IMR-90 (cell line): ENCODE measurements at regions not wholly inside any gene's neighbourhood (a gene's known extent, or its start where the extent isn't known, plus 50 kb on each side); places are given as distances from the start of the nearest gene placed in this dataset.
"Not testable (repeated sequence)": the region's sequence is repeated elsewhere in the genome, so short reads cannot be mapped to it uniquely, and the experiment has no call there.

ENCODE experiments used
- ATAC-seq: fragments of 200-7000 bp; cut with Tn5 transposase; 2 replicates; pipeline ENCODE4 v1.9.1; 2020; ENCODE audit warnings: low read depth, mild to moderate bottlenecking, moderate library complexity
- BruUV-seq: library from RNA; stranded (reverse); fragments of 400-500 nt; replicated peaks from 2 replicates; lab custom pipeline; 2021; lab: Mats Ljungman, UMichigan
- CTCF ChIA-PET: fragments of 300-600 bp; formaldehyde crosslinking; extraction: SDS; loops from one replicate; lab custom pipeline; 2021; ENCODE audit warnings: antibody characterized with exemption; lab: Yijun Ruan, JAX
- POLR2A ChIA-PET: fragments of 300-600 bp; sonication (Branson Sonifier 250); formaldehyde crosslinking; loops from one replicate; lab custom pipeline; 2022; ENCODE audit warnings: antibody characterized with exemption; ENCODE audit not compliant: unreplicated experiment; lab: Charles Lee
- DNase-seq: peaks from one replicate; pipeline ENCODE4 v3.0.0; 2013
- H2AFZ ChIP-seq: replicated peaks from 2 replicates; pipeline ENCODE3; 2013; ENCODE audit warnings: low read length, mild to moderate bottlenecking; ENCODE audit not compliant: poor library complexity
- H2AK5ac ChIP-seq: 2 replicates; pipeline ENCODE4 v1.6.1; 2013; ENCODE audit warnings: low read depth, low read length, inconsistent platforms
- H2AK9ac ChIP-seq: replicated peaks from 2 replicates; pipeline ENCODE3; 2013; ENCODE audit warnings: mild to moderate bottlenecking, low read depth, low read length, moderate library complexity; ENCODE audit not compliant: poor library complexity
- H2BK120ac ChIP-seq: 2 replicates; pipeline ENCODE4 v1.6.1; 2013; ENCODE audit warnings: low read depth, low read length, inconsistent platforms
- H2BK15ac ChIP-seq: 3 replicates; pipeline ENCODE4 v1.6.1; 2013; ENCODE audit warnings: low read depth, low read length, inconsistent platforms
- H2BK20ac ChIP-seq: 2 replicates; pipeline ENCODE4 v1.6.1; 2013; ENCODE audit warnings: low read depth, mild to moderate bottlenecking, inconsistent platforms, low read length, moderate library complexity
- H2BK5ac ChIP-seq: 2 replicates; pipeline ENCODE4 v1.6.1; 2013; ENCODE audit warnings: mild to moderate bottlenecking, low read depth, low read length, inconsistent platforms; ENCODE audit not compliant: poor library complexity, severe bottlenecking
- H3K14ac ChIP-seq: replicated peaks from 2 replicates; pipeline ENCODE4 v1.6.1; 2013; ENCODE audit warnings: low read depth, low read length, inconsistent platforms
- H3K18ac ChIP-seq: 2 replicates; pipeline ENCODE4 v1.6.1; 2013; ENCODE audit warnings: low read depth, low read length, control low read depth
- H3K23ac ChIP-seq: 2 replicates; pipeline ENCODE4 v1.6.1; 2013; ENCODE audit warnings: low read depth, low read length, inconsistent platforms
- H3K27ac ChIP-seq: 2 replicates; pipeline ENCODE4 v1.5.1; 2013; ENCODE audit warnings: mild to moderate bottlenecking, control low read depth, low read length; ENCODE audit not compliant: insufficient read depth
- H3K27me3 ChIP-seq: 2 replicates; pipeline ENCODE4 v1.6.1; 2013; ENCODE audit warnings: low read length; ENCODE audit not compliant: control insufficient read depth, insufficient read depth
- H3K36me3 ChIP-seq: 2 replicates; pipeline ENCODE4 v1.6.1; 2013; ENCODE audit warnings: low read length, mixed read lengths; ENCODE audit not compliant: control insufficient read depth, insufficient read depth
- H3K4ac ChIP-seq: 2 replicates; pipeline ENCODE4 v1.6.1; 2013; ENCODE audit warnings: low read depth, low read length, inconsistent platforms
- H3K4me1 ChIP-seq: 2 replicates; pipeline ENCODE4 v1.6.1; 2013; ENCODE audit warnings: low read length, mixed read lengths; ENCODE audit not compliant: control insufficient read depth, insufficient read depth
- H3K4me2 ChIP-seq: 2 replicates; pipeline ENCODE4 v1.6.1; 2013; ENCODE audit warnings: low read depth, mild to moderate bottlenecking, control low read depth, low read length, moderate library complexity
- H3K4me3 ChIP-seq: 2 replicates; pipeline ENCODE4 v1.5.1; 2013; ENCODE audit warnings: low read depth, mild to moderate bottlenecking, control low read depth, low read length, moderate library complexity; ENCODE audit not compliant: insufficient read depth
- H3K56ac ChIP-seq: 2 replicates; pipeline ENCODE4 v1.6.1; 2013; ENCODE audit warnings: low read length, inconsistent platforms; ENCODE audit not compliant: insufficient read depth; ENCODE audit errors: extremely low read depth
- H3K79me1 ChIP-seq, 2 experiments: 2 replicates each; pipeline ENCODE4 v1.6.1; 2013; ENCODE audit warnings: low read length in 2 of 2, inconsistent platforms in 1 of 2, low read depth in 1 of 2
- H3K9ac ChIP-seq: 2 replicates; pipeline ENCODE4 v1.6.1; 2013; ENCODE audit warnings: low read depth, low read length, control low read depth
- H3K9me1 ChIP-seq: 2 replicates; pipeline ENCODE4 v1.6.1; 2013; ENCODE audit warnings: low read length, inconsistent platforms; ENCODE audit not compliant: insufficient read depth
- H3K9me3 ChIP-seq: 2 replicates; pipeline ENCODE4 v1.6.1; 2013; ENCODE audit warnings: low read length; ENCODE audit not compliant: control insufficient read depth, insufficient read depth
- H4K20me1 ChIP-seq: 2 replicates; pipeline ENCODE4 v1.6.1; 2013; ENCODE audit warnings: low read length, inconsistent platforms; ENCODE audit not compliant: insufficient read depth
- H4K5ac ChIP-seq: 2 replicates; pipeline ENCODE4 v1.6.1; 2013; ENCODE audit warnings: mild to moderate bottlenecking, low read depth, low read length, control low read depth
- H4K8ac ChIP-seq, 2 experiments: 2 replicates each; pipeline ENCODE4 v1.6.1; 2013; ENCODE audit warnings: low read depth in 2 of 2, low read length in 2 of 2, control low read depth in 1 of 2, inconsistent platforms in 1 of 2
- H4K91ac ChIP-seq: 2 replicates; pipeline ENCODE4 v1.6.1; 2013; ENCODE audit warnings: low read depth, low read length, inconsistent platforms; ENCODE audit not compliant: insufficient read depth
- BHLHE40 ChIP-seq: fragments of 150-350 bp; IDR thresholded peaks from 2 replicates; pipeline ENCODE4 v1.6.1; 2016; ENCODE audit warnings: mild to moderate bottlenecking, low read depth, low read length
- CEBPB ChIP-seq: IDR thresholded peaks from 2 replicates; pipeline ENCODE4 v1.6.1; 2012; ENCODE audit warnings: low read depth, low read length, improper control_type of control experiment
- CHD1 ChIP-seq: IDR thresholded peaks from 2 replicates; pipeline ENCODE4 v1.6.1; 2012; ENCODE audit warnings: low read depth, low read length, improper control_type of control experiment
- FOS ChIP-seq: fragments of 150-350 bp; IDR thresholded peaks from 2 replicates; pipeline ENCODE4 v1.6.1; 2016; ENCODE audit warnings: low read depth, low read length
- MAFK ChIP-seq: IDR thresholded peaks from 2 replicates; pipeline ENCODE4 v1.6.1; 2012; ENCODE audit warnings: low read depth, low read length, improper control_type of control experiment
- NFE2L2 ChIP-seq: fragments of 150-350 bp; IDR thresholded peaks from 2 replicates; pipeline ENCODE4 v1.6.1; 2016; ENCODE audit warnings: low read depth, mild to moderate bottlenecking, low read length
- POLR2A ChIP-seq: IDR thresholded peaks from 2 replicates; pipeline ENCODE4 v1.6.1; 2012; ENCODE audit warnings: mild to moderate bottlenecking, low read depth, low read length
- RAD21 ChIP-seq: IDR thresholded peaks from 2 replicates; pipeline ENCODE4 v1.6.1; 2012; ENCODE audit warnings: low read length, improper control_type of control experiment
- RFX5 ChIP-seq: IDR thresholded peaks from 2 replicates; pipeline ENCODE4 v1.8.0; 2012; ENCODE audit warnings: low read depth, mild to moderate bottlenecking, low read length, moderate library complexity
- SMC3 ChIP-seq: fragments of 150-350 bp; IDR thresholded peaks from 2 replicates; pipeline ENCODE4 v1.6.1; 2016; ENCODE audit warnings: low read depth, mild to moderate bottlenecking, antibody characterized with exemption, low read length, moderate library complexity
- WGBS, 2 experiments: methylation state at CpG; one replicate each; pipeline versions ENCODE4 v1.1.5 to v1.1.7; 2013; ENCODE audit warnings: missing lambda C conversion rate in 2 of 2; ENCODE audit not compliant: insufficient read length in 1 of 2; ENCODE audit errors: extremely low coverage in 2 of 2; 5-methylcytosine and 5-hydroxymethylcytosine counted together
- dilution Hi-C: fragments of 300-500 bp; cut with HindIII; formaldehyde crosslinking; loops from one replicate; pipeline ENCODE4 v1.14.3; 2018; ENCODE audit warnings: low sequenced_read_pairs; ENCODE audit not compliant: unreplicated experiment
- in situ Hi-C: fragments of 300-500 bp; cut with MboI; formaldehyde crosslinking; loops from 3 replicates; pipeline ENCODE4 v1.14.3; 2019; ENCODE audit warnings: low sequenced_read_pairs, inconsistent platforms, mixed read lengths
- intact Hi-C: fragments of 100-400 bp; cut with micrococcal nuclease; formaldehyde crosslinking; loops from 2 replicates; pipeline ENCODE4 v1.10.0; 2022
- TF ChIP-seq, protein P1 (sequence below): fragments of 150-350 bp; IDR thresholded peaks from 2 replicates; pipeline ENCODE4 v1.6.1; 2017; ENCODE audit warnings: mild to moderate bottlenecking, antibody characterized with exemption, low read length, low read depth

DNA sequence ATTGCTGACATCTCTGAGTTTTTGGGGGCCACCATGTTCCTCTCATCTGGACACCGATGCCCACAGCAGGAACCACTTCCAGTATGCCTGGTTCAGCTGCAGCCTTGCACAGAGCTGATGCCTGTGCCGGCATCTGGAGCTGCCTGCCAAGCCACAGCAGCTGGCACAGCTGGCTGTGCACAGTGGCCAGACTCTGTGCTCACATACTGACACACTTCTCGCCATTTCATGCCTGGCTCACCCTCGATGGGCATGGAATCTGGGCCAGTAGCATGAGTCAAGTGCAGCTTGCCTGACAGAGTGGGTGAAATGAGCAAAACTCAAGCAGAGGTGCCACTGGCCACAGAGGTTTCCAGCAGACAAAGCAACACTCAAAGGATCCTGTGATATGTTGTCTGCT is 863.4 kb downstream of the DNAH5 start:
- DNase-seq (no peak), ATAC-seq (no peak)
- Histone ChIP-seq H3K4me2 (no peak overlapping the region), H3K4me3 (no peak overlapping the region), H3K4ac (no peak overlapping the region), H3K9me3 (peaks cover 11% of the 10 kb centered on the region), H3K18ac (no peak overlapping the region), H3K9ac (no peak overlapping the region), H2BK5ac (no peak overlapping the region), H3K56ac (no peak overlapping the region), H2BK15ac (no peak overlapping the region), H2AK9ac (no peak overlapping the region), H3K27me3 (no peaks in the 10 kb centered on the region), H2BK20ac (no peak overlapping the region), H3K23ac (no peak overlapping the region), H4K91ac (no peak overlapping the region), H3K36me3 (no peaks in the 10 kb centered on the region), H3K4me1 (no peaks in the 10 kb centered on the region), H3K9me1 (no peaks in the 10 kb centered on the region), H2AK5ac (no peak overlapping the region), H4K8ac (no peak overlapping the region), H4K5ac (no peak overlapping the region), H3K27ac (no peak overlapping the region), H2AFZ (no peak overlapping the region), H3K14ac (no peak overlapping the region), H4K20me1 (no peaks in the 10 kb centered on the region), H2BK120ac (no peak overlapping the region), H3K79me1 (no peaks in the 10 kb centered on the region)
- dilution Hi-C loops = no loop called here
- CTCF ChIA-PET = no interaction called here
- in situ Hi-C loops = no loop called here
- POLR2A ChIA-PET = no interaction called here
- TF ChIP-seq MAFK = no peak
- TF ChIP-seq RAD21 = no peak
- no peak for TF ChIP-seq CHD1
- TF ChIP-seq CEBPB = no peak
- no peak for TF ChIP-seq BHLHE40
- no peak for TF ChIP-seq NFE2L2
- TF ChIP-seq, protein P1, sequence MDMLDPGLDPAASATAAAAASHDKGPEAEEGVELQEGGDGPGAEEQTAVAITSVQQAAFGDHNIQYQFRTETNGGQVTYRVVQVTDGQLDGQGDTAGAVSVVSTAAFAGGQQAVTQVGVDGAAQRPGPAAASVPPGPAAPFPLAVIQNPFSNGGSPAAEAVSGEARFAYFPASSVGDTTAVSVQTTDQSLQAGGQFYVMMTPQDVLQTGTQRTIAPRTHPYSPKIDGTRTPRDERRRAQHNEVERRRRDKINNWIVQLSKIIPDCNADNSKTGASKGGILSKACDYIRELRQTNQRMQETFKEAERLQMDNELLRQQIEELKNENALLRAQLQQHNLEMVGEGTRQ = no peak
- no peak for TF ChIP-seq RFX5
- no peak for TF ChIP-seq FOS
- no peak for TF ChIP-seq POLR2A
- no peak for TF ChIP-seq SMC3
- no TSS peak for BruUV-seq
- intact Hi-C loops = no loop called here
- WGBS, 2 experiments = 13% methylated on average over 2 of the region's 4 CpGs; no CpG with 5 or more reads in 1 of the 2 experiments

DNA sequence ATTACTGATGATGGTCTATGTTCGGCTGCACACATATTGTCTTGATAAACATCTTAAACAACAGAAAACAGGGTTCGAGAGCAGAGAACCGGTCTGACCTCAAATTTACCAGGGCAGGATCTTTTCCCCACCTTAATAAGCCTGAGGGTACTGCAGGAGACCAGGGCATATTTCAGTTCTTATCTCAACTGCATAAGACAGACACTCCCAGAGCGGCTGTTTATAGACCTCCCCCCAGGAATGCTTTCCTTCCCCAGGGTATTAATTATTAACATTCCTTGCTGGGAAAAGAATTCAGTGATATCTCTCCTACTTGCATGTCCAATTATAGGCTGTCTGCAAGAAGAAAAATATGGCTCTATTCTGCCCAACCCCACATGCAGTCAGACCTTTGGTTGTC is 871.6 kb downstream of the DNAH5 start:
- H3K4ac ChIP-seq, dilution Hi-C loops, H3K9me1 ChIP-seq, H3K56ac ChIP-seq, H3K9me3 ChIP-seq, H3K4me2 ChIP-seq, H3K27ac ChIP-seq, H2AK5ac ChIP-seq, H2BK120ac ChIP-seq, H3K79me1 ChIP-seq, BruUV-seq, H4K91ac ChIP-seq, H2AK9ac ChIP-seq, H2BK15ac ChIP-seq, H3K9ac ChIP-seq, intact Hi-C loops, H3K23ac ChIP-seq, H4K8ac ChIP-seq, H3K4me3 ChIP-seq, DNase-seq, in situ Hi-C loops, H3K27me3 ChIP-seq, POLR2A ChIA-PET, H4K20me1 ChIP-seq, H3K4me1 ChIP-seq, H2AFZ ChIP-seq, H2BK5ac ChIP-seq, H4K5ac ChIP-seq, ATAC-seq, H3K14ac ChIP-seq, H3K18ac ChIP-seq, H2BK20ac ChIP-seq, H3K36me3 ChIP-seq, CTCF ChIA-PET: not testable (repeated sequence)
- no CpG with 5 or more reads among the region's 4 CpGs for WGBS, 2 experiments
